ENCODE measurements at regions not wholly inside any gene's neighbourhood (a gene's known extent, or its start where the extent isn't known, plus 50 kb on each side); places are given as distances from the start of the nearest gene placed in this dataset.
"Not testable (repeated sequence)": the region's sequence is repeated elsewhere in the genome, so short reads cannot be mapped to it uniquely, and the experiment has no call there.

GRCh38 chr13:86425170-86425815, 626.1 kb upstream of the SLITRK6 start:
- no peak for DNase-seq

GRCh38 chr13:86426437-86426836, 627.2 kb upstream of the SLITRK6 start:
- no peak for DNase-seq

- no peak for DNase-seq
Observed at GRCh38 chr13:86429756-86430155, 630.5 kb upstream of the SLITRK6 start.

GRCh38 chr13:86438034-86438433, 638.8 kb upstream of the SLITRK6 start:
- DNase-seq: no peak

GRCh38 chr13:86445206-86445605, 646.0 kb upstream of the SLITRK6 start:
- DNase-seq: no peak

- no peak for DNase-seq
Observed at GRCh38 chr13:86445672-86446071, 646.5 kb upstream of the SLITRK6 start.

- peak in 3 of 14 donors; percentile 2 to 8 (median 7) for DNase-seq
Observed at GRCh38 chr13:86446311-86446710, 647.1 kb upstream of the SLITRK6 start.

GRCh38 chr13:86447479-86447878, 648.3 kb upstream of the SLITRK6 start:
- no peak for DNase-seq

- no peak for DNase-seq
Observed at GRCh38 chr13:86462011-86462410, 662.8 kb upstream of the SLITRK6 start.

- no peak for DNase-seq
Observed at GRCh38 chr13:86464193-86464592, 665.0 kb upstream of the SLITRK6 start.

- no peak for DNase-seq
Observed at GRCh38 chr13:86474971-86475370, 675.8 kb upstream of the SLITRK6 start.

- no peak for DNase-seq
Observed at GRCh38 chr13:86476656-86477055, 677.4 kb upstream of the SLITRK6 start.

- no peak for DNase-seq
Observed at GRCh38 chr13:86486582-86486981, 687.4 kb upstream of the SLITRK6 start.

- no peak for DNase-seq
Observed at GRCh38 chr13:86491121-86491520, 691.9 kb upstream of the SLITRK6 start.

GRCh38 chr13:86501931-86502330, 702.7 kb upstream of the SLITRK6 start:
- DNase-seq: not testable (repeated sequence)

- no peak for DNase-seq
Observed at GRCh38 chr13:86510792-86511191, 711.6 kb upstream of the SLITRK6 start.

- DNase-seq: no peak
Observed at GRCh38 chr13:86541461-86541860, 742.2 kb upstream of the SLITRK6 start.

GRCh38 chr13:86554066-86554465, 754.8 kb upstream of the SLITRK6 start:
- no peak for DNase-seq

GRCh38 chr13:86559901-86560300, 760.7 kb upstream of the SLITRK6 start:
- no peak for DNase-seq

GRCh38 chr13:86562866-86563265, 763.6 kb upstream of the SLITRK6 start:
- no peak for DNase-seq

- no peak for DNase-seq
Observed at GRCh38 chr13:86563308-86563707, 764.1 kb upstream of the SLITRK6 start.

- no peak for DNase-seq
Observed at GRCh38 chr13:86567119-86567518, 767.9 kb upstream of the SLITRK6 start.

- DNase-seq: no peak
Observed at GRCh38 chr13:86569119-86569518, 769.9 kb upstream of the SLITRK6 start.

GRCh38 chr13:86569974-86570373, 770.8 kb upstream of the SLITRK6 start:
- no peak for DNase-seq

- no peak for DNase-seq
Observed at GRCh38 chr13:86572115-86572514, 772.9 kb upstream of the SLITRK6 start.

Data from C1 segment of cervical spinal cord (tissue), 14 donors.